T-helper 2 cell treated with Interferon-gamma antibody and Interleukin-4, amounts not matched to agents 5 μg/mL and 100 μg/mL, for 36 hours (primary cell): ENCODE measurements at regions not wholly inside any gene's neighbourhood (a gene's known extent, or its start where the extent isn't known, plus 50 kb on each side); places are given as distances from the start of the nearest gene placed in this dataset.

Experiments used
- DNase-seq: peaks from one replicate; pipeline ENCODE4 v3.0.0; 2021; ENCODE audit warnings: low spot score
- H3K27ac Mint-ChIP-seq: one replicate; pipeline ENCODE4 v1.8.0; 2021; ENCODE audit warnings: mild to moderate bottlenecking, mixed read lengths
- H3K27me3 Mint-ChIP-seq: one replicate; pipeline ENCODE4 v1.8.0; 2021; ENCODE audit warnings: low read depth, mixed read lengths
- H3K36me3 Mint-ChIP-seq: one replicate; pipeline ENCODE4 v1.8.0; 2021; ENCODE audit warnings: low read depth, mixed read lengths
- H3K4me1 Mint-ChIP-seq: one replicate; pipeline ENCODE4 v1.8.0; 2021; ENCODE audit warnings: low read depth, mixed read lengths
- H3K4me3 Mint-ChIP-seq: one replicate; pipeline ENCODE4 v1.8.0; 2022; ENCODE audit warnings: mild to moderate bottlenecking, moderate library complexity, mixed read lengths
- H3K9me3 Mint-ChIP-seq: one replicate; pipeline ENCODE4 v1.8.0; 2021; ENCODE audit warnings: mixed read lengths

DNA sequence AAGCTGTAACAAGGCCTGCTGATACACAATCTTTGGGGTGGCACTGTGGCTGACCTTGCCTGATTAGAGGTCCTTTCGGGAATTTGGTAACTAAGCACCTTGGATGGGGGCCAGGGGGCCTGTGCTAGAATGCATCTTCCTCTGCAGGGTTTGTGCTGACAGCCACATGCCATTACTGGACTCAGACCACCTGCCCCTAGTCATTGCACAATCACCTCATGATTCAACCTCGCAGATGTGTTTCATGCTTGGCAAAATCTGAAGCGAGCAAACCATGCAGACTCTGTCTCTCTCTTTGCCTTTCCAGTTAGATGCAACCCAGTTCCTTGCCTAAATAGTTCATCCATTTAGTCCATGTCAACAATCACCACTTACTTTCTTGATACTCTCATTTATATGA is 96.5 kb upstream of the ERCC6L2 start:
- Mint-ChIP-seq H3K36me3 (no peaks in the 10 kb centered on the region), H3K4me3 (no peak overlapping the region), H3K27me3 (peaks cover 22% of the 10 kb centered on the region), H3K9me3 (no peaks in the 10 kb centered on the region), H3K27ac (no peak overlapping the region), H3K4me1 (no peaks in the 10 kb centered on the region)
- DNase-seq, result no peak

DNA sequence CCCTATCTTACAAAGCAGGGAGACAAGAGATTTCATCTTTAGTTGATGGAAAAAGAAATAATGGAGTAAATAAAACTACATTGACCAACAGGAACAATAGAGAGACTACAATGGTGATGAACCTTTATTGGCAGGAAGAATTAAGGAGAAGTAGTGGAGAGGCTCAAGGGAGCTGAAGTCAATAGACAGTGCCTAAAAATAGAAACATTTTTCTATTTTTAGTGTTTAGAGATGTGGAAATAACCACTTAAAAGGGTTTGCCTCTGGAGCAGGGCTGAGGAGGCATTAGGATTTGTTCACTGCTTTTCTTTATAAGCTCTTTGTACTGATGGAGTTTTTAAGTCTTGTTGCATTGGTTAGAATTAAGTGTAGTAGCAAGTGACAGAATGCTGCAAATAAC is 98.4 kb upstream of the ERCC6L2 start:
- H3K27ac Mint-ChIP-seq, result no peak overlapping the region
- H3K9me3 Mint-ChIP-seq, result no peaks in the 10 kb centered on the region
- DNase-seq, result no peak
- no peak overlapping the region for H3K4me3 Mint-ChIP-seq
- H3K36me3 Mint-ChIP-seq, result no peaks in the 10 kb centered on the region
- H3K4me1 Mint-ChIP-seq, result no peaks in the 10 kb centered on the region
- peaks cover 18% of the 10 kb centered on the region for H3K27me3 Mint-ChIP-seq

DNA sequence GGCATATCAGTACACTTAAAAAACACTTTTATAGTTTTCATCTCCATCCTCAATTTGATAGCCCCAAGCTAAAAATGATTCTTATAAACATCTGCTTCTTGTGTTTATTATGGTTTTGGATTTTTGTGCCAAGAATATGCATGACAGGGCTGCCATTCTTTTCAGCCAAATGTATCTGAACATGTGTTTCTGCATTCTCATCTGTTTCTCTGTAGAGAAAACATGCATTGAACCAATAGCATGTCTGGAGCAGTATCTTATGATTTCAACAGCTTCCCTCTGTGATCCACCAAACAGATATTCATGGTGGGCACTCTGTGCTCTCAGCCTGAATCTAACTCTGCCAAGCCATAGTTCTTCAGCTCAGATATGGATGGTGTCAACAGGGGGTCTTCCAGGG is 99.3 kb upstream of the ERCC6L2 start:
- H3K36me3 Mint-ChIP-seq, result no peaks in the 10 kb centered on the region
- DNase-seq, result no peak
- H3K27ac Mint-ChIP-seq, result no peak overlapping the region
- H3K4me1 Mint-ChIP-seq, result no peaks in the 10 kb centered on the region
- peaks cover 24% of the 10 kb centered on the region for H3K27me3 Mint-ChIP-seq
- H3K9me3 Mint-ChIP-seq, result no peaks in the 10 kb centered on the region
- no peak overlapping the region for H3K4me3 Mint-ChIP-seq

DNA sequence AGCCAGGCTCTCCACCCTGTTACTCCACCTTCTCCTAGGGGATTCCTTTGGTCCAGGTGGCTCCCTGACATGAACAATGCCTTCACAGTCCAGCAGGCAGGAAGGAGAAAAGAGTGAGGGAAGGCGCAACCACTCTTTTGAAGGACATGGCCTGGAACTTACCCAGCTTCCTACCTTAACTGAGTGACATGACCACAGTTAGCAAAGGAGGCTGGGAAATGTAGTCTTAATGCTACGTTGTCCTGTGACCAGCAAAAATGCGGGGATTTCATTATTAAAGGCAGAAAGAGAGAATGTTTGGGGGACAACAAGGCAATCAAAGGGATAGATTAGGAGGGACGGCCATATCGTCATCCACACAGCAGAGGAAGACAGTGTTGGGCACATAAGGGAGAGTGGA is 100.3 kb upstream of the ERCC6L2 start:
- H3K4me1 Mint-ChIP-seq, result no peaks in the 10 kb centered on the region
- H3K27me3 Mint-ChIP-seq, result peaks cover 34% of the 10 kb centered on the region
- DNase-seq, result no peak
- no peaks in the 10 kb centered on the region for H3K36me3 Mint-ChIP-seq
- no peak overlapping the region for H3K27ac Mint-ChIP-seq
- H3K9me3 Mint-ChIP-seq, result no peaks in the 10 kb centered on the region
- no peak overlapping the region for H3K4me3 Mint-ChIP-seq

DNA sequence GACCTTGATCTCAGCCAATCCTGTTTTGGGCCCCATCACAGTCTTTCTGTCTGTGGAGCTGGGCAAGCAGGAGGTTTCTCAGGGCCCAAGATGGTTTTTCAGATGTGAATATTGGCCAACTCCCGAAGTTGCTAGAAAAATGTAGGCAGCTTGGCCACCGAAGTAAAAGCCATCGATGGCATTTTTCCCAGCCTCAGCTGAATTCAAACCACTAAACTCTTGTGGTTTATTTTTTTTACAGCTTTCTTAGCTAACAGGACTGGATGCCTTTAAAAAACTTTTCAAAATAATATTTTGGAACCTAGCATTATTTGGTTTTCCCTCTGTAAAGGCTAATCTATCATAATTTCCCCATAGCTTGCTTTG is 102.5 kb upstream of the ERCC6L2 start:
- no peak overlapping the region for H3K4me3 Mint-ChIP-seq
- H3K27me3 Mint-ChIP-seq, result peaks cover 32% of the 10 kb centered on the region
- H3K27ac Mint-ChIP-seq, result no peak overlapping the region
- no peaks in the 10 kb centered on the region for H3K36me3 Mint-ChIP-seq
- DNase-seq, result no peak
- H3K9me3 Mint-ChIP-seq, result no peaks in the 10 kb centered on the region
- no peaks in the 10 kb centered on the region for H3K4me1 Mint-ChIP-seq

DNA sequence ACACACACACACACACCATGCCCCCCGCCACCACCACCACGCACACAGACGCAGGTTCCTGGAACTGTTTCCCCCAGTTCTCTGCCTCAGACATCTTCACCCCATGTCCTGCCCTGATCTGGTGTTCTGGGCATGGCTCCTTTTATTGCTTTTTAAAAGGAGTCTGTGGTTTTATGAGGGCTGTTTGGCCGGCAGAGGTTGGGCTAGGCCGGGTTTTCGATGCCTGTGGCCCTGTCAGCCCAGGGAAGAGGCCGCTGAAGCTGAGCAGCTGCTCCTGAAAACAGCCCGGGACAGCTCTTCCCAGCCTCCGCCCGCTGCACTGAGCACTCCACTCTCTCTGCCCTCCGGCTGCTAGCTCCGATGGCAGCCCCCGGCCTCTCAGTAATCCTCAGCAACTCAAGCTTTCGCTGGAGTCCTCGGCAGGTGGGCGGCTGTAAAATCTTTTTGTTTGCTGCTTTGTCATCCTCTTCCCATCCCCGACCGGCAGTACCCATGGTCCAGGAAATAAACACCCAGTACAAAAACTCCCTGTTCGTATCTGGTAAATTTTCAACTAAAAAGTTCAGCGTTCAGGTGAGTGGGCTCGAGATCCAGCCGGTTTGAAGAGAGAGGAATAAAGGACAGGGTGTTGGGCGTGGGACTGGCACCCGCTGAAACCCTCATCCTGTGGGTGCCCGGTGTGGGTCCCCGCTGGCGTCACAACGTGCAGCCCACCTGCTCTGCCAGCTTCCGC is 103.0 kb upstream of the ERCC6L2 start:
- H3K27ac Mint-ChIP-seq, result no peak overlapping the region
- no peaks in the 10 kb centered on the region for H3K36me3 Mint-ChIP-seq

DNA sequence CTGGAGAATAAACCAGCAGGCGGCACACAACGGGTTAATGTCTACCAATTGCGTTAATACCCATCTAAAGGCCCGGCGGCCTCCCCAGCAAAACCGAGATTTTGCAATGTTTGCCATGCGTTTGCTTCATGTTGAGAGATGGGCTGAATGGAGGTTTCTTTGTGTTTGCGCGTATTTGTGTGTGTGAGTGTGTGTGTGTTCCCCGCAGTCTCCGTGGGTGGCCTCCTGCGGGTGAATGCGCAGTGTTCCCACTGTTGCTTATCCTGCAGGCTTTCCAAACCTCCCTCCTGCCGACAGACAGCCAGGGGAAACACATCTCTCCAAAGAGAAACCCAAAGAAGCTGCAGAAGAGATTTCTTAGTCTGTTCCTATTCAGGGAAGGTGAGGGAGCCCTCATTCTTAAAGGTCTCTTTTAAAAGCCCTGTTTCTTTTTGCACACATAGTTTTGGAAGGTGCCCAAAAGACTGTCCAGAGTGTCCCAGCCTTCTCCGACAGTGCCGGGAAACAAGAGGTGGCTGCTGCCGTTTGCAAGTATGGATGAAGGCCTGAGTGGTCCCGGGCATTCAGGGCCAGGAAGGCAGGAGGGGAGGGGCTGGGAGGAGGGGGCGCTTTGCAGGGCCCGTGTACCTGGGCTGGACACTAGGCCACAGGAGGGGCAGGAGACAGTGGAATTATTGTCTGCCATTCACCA is 103.8 kb upstream of the ERCC6L2 start:
- Mint-ChIP-seq H3K4me3 (no peak overlapping the region), H3K36me3 (no peaks in the 10 kb centered on the region), H3K27ac (no peak overlapping the region), H3K4me1 (no peaks in the 10 kb centered on the region), H3K9me3 (no peaks in the 10 kb centered on the region), H3K27me3 (peaks cover 29% of the 10 kb centered on the region)
- no peak for DNase-seq

More for the DNA sequence above, 103.0 kb upstream of the ERCC6L2 start:
- Mint-ChIP-seq H3K4me1 (no peaks in the 10 kb centered on the region), H3K27me3 (peaks cover 31% of the 10 kb centered on the region), H3K9me3 (no peaks in the 10 kb centered on the region), H3K4me3 (no peak overlapping the region)
- DNase-seq, result no peak

DNA sequence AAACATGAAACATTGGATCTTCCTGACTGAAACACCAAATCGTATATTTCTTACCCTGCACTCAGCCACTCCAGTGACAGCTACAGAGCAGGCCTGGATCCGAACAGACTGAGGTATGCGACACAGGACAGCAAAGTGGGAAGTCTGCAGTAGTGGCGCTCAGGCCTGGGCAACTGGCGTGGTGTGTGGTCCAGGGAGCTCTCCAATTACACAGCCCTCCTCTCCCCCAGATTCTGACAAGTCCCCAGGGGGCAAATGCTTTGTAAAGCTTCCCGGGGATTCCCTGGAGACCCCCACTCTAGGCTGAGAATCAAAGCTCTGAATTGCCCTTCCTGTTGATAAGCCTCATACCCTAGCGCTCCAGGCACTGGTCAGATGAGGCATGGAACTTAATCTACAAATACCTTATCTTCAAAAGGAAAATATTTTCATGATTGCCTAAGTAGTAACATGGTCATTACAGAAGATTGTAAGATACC is 104.8 kb upstream of the ERCC6L2 start:
- Mint-ChIP-seq H3K36me3 (no peaks in the 10 kb centered on the region), H3K9me3 (no peaks in the 10 kb centered on the region), H3K27ac (no peak overlapping the region), H3K27me3 (peaks cover 26% of the 10 kb centered on the region), H3K4me3 (no peak overlapping the region), H3K4me1 (no peaks in the 10 kb centered on the region)
- no peak for DNase-seq

DNA sequence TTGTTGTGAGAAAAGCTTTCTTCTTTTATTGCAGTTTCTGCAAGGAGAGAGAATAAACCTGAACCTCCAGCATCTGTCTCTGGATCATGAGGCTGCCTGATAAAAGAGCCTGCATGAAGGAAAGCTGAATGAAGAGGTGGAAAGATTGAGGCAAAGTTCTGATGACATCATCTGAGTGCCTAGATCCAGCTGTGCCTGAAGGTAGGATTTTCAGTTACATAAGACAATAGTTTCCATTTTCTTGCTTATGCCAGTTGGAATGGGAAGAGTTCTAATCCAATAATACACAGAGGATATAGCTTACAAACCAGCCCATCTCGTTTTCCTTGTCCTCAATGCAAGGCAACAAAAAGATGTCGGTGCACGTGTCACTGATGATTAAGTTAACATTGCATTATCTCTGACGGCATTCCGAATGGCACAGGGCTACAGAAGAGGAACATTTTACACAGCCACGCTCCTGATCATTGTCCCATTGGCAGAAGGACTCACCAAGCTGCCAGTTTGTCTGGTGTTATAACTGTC is 105.5 kb upstream of the ERCC6L2 start:
- Mint-ChIP-seq H3K27me3 (peaks cover 23% of the 10 kb centered on the region), H3K9me3 (no peaks in the 10 kb centered on the region), H3K4me1 (peaks cover 1% of the 10 kb centered on the region), H3K4me3 (no peak overlapping the region), H3K36me3 (no peaks in the 10 kb centered on the region), H3K27ac (no peak overlapping the region)
- DNase-seq, result no peak

DNA sequence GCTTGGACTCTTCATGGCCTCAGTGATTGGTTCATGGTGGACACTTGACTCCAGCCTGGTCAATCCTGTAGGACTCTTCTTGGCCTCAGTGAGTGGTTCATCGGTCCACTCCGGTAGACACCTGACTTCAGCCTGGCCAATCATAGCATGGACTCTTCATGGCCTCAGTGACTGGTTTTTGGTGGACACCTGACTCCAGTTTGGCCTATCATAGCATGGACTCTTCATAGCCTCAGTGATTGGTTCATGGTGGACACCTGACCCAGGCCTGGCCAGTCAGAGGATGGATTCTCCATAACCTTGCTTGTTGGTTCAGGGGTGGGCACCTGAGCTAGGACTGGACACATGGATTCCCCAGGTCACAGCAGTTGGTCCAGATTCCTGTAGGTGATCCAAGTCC is 106.0 kb upstream of the ERCC6L2 start:
- H3K9me3 Mint-ChIP-seq, result no peaks in the 10 kb centered on the region
- peaks cover 21% of the 10 kb centered on the region for H3K27me3 Mint-ChIP-seq
- no peak overlapping the region for H3K4me3 Mint-ChIP-seq
- no peak overlapping the region for H3K27ac Mint-ChIP-seq
- peaks cover 2% of the 10 kb centered on the region for H3K4me1 Mint-ChIP-seq
- DNase-seq, result no peak
- no peaks in the 10 kb centered on the region for H3K36me3 Mint-ChIP-seq

DNA sequence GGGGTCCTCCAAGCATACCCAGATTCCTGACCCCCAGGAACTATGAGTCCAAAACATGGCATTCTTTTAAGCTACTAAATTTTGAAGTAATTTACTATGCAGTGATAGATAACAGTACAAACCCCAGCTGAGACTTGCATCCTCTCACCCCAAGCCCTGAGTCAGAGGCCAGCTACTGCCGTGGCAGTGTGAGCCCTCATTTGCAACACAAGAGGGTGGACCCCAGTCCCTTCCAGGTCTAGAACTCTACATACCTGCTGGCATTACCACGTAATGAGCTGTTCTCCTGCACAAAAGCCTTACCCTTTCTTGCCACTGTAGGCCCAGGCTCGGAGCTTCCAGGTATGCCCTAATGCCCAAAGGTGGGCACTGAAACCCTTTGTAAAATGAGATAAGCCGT is 108.6 kb upstream of the ERCC6L2 start:
- no peaks in the 10 kb centered on the region for H3K36me3 Mint-ChIP-seq
- no peak overlapping the region for H3K27ac Mint-ChIP-seq
- H3K4me3 Mint-ChIP-seq, result no peak overlapping the region
- no peak for DNase-seq
- H3K27me3 Mint-ChIP-seq, result peaks cover 19% of the 10 kb centered on the region
- no peaks in the 10 kb centered on the region for H3K9me3 Mint-ChIP-seq
- H3K4me1 Mint-ChIP-seq, result peaks cover 4% of the 10 kb centered on the region

DNA sequence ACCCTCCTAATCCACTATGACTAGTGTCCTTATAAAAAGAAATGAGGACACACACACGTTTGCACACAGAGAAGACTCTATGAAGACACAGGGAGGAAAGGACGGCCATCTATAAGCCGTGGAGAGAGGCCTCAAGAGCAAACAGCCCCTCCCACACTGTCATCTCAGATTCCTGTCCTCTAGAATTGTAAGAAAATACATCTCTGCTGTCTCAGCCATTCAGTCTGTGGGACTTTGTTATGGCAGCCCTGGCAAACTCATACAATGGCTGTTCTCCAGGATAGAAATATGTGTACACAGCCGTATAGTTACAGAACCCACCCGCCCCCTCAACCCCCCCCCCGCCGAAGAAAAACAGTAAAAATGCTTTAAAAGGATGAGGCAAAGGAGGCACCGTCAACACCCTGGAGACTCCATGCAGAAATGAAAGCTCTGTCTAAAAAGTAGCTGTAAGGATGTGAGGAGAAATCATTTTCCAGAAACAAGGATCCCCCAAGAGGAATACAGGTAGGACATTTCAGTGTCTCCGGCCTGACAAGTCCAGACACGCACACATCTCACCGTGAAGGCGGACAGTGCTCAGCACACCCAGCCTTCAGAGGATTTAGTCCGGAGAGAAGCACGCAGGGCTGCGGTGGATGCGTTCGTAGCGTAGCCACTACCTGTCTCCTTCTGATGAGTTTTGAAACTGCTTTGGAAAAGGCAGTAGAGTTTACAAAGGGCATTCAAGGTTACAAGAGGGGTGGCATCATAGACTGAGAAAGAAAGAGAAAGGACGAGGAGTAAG is 110.8 kb upstream of the ERCC6L2 start:
- peaks cover 7% of the 10 kb centered on the region for H3K27me3 Mint-ChIP-seq
- peaks cover 4% of the 10 kb centered on the region for H3K4me1 Mint-ChIP-seq
- no peak overlapping the region for H3K4me3 Mint-ChIP-seq
- no peaks in the 10 kb centered on the region for H3K9me3 Mint-ChIP-seq
- no peak for DNase-seq
- no peak overlapping the region for H3K27ac Mint-ChIP-seq
- no peaks in the 10 kb centered on the region for H3K36me3 Mint-ChIP-seq

DNA sequence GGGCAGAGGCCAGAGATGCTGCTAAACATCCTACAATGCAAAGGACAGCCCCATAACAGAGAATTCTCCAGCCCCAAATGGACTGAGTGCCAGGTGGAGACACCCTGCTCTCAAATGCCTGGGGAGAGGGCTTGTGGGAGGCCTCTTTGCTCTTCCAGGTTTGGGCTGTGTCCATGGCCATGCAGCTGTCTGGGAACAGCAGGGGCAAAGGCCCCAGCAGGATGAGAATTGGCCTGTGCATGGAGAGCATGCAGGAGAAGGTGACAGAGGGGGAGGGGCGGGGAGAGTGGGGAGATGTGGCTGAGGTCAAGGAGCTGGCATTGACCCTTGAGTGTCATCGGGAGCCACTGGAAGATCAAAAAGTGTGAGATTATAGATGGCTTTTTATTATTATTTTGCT is 111.5 kb upstream of the ERCC6L2 start:
- Mint-ChIP-seq H3K4me3 (no peak overlapping the region), H3K36me3 (no peaks in the 10 kb centered on the region), H3K4me1 (peaks cover 4% of the 10 kb centered on the region), H3K27me3 (peaks cover 9% of the 10 kb centered on the region), H3K9me3 (no peaks in the 10 kb centered on the region), H3K27ac (no peak overlapping the region)
- no peak for DNase-seq

DNA sequence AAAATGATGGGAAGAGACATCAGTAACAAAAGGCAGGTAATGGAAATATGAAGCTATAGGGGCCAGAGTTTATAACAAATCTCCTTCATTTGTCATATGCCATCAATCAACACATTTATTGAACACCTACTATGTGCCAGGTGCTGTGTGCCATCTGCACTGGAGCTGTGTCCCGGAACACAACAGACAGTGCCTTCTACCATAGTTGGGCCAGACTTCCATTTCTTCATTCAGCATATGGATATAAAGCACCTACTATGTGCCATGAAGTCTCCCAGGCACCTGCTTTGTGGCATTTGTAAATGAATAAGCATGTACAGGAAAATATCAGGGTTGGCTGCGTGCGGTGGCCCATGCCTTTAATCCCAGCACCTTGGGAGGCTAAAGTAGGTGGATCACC is 112.5 kb upstream of the ERCC6L2 start:
- Mint-ChIP-seq H3K4me3 (no peak overlapping the region), H3K27ac (no peak overlapping the region), H3K36me3 (no peaks in the 10 kb centered on the region), H3K4me1 (peaks cover 4% of the 10 kb centered on the region), H3K27me3 (peaks cover 9% of the 10 kb centered on the region), H3K9me3 (no peaks in the 10 kb centered on the region)
- DNase-seq, result no peak
